Activated CD4-positive, CD25-positive, alpha-beta regulatory T cell treated with anti-CD3 and anti-CD28 coated beads, Interleukin-2, amount 50 U/mL, for 72 hours (primary cell): ENCODE measurements at regions not wholly inside any gene's neighbourhood (a gene's known extent, or its start where the extent isn't known, plus 50 kb on each side); places are given as distances from the start of the nearest gene placed in this dataset.
"Not testable (repeated sequence)": the region's sequence is repeated elsewhere in the genome, so short reads cannot be mapped to it uniquely, and the experiment has no call there.

Experiments
- DNase-seq: peaks from one replicate; pipeline ENCODE4 v3.0.0; 2021

GRCh38 chr15:69603369-69604071 is 150.9 kb downstream of the RPLP1 start:
- no peak for DNase-seq

- DNase-seq = no peak
Observed at GRCh38 chr15:69604072-69604411, 151.4 kb downstream of the RPLP1 start.

DNA sequence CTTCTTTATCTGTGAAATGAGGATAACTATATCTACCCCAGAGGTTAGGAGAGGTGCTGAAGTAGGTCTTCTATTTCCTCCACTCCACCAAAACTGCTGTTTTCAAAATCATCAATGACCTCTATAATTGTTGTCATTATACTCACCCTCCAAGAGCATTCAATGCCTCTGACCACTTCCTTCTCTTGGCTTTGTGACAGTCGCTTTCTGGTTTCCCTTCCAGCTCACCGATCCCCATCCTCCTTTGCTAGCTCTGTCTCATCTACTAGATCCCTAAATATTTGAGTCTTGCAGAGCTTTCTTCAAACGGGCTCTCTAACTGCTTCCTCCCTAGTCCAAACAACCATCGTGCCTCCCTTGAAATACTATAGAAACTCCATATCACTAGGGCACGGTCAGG is 153.5 kb downstream of the RPLP1 start:
- no peak for DNase-seq

- no peak for DNase-seq
Observed at GRCh38 chr15:69606921-69607500, 154.4 kb downstream of the RPLP1 start.

GRCh38 chr15:69608661-69609060 is 156.0 kb downstream of the RPLP1 start:
- no peak for DNase-seq

DNA sequence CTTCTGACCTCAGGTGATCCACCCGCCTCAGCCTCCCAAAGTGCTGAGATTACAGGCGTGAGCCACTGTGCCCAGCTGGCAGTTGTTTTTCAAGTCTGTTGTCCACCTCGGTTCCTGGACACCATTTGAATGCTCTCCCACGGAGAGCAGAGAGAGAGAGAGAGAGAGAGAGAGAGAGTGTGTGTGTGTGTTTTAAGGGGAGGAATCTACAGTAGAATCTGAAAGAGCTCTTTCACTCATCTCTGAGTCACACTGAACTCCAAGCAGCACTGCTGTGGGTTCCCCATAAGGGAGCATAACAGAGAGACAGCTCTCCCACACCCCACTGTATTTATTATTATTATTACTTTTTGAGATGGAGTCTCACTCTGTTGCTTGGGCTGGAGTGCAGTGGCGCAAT is 156.6 kb downstream of the RPLP1 start:
- no peak for DNase-seq

DNA sequence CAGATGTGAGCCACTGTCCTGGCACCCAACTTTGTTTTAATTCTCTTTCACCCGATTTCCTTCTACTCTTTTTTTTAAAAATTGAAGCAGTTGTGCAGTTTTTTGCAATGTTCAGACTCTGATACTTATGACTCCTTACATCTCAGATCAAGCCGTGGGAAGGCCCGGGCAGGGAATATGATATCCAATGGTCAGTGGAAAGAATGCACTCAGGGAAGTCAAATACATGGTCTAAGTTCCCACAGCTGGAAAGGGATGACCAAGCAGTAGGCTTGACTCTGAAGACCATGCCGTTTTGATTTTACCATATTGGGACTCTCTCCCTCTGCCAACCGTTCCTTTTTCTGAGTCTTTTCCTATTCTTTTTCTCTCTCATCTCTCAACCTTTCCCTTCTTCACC is 157.2 kb downstream of the RPLP1 start:
- DNase-seq = no peak

GRCh38 chr15:69610277-69610676 is 157.7 kb downstream of the RPLP1 start:
- DNase-seq = no peak

- DNase-seq = no peak
Observed at GRCh38 chr15:69610858-69611257, 158.2 kb downstream of the RPLP1 start.

DNA sequence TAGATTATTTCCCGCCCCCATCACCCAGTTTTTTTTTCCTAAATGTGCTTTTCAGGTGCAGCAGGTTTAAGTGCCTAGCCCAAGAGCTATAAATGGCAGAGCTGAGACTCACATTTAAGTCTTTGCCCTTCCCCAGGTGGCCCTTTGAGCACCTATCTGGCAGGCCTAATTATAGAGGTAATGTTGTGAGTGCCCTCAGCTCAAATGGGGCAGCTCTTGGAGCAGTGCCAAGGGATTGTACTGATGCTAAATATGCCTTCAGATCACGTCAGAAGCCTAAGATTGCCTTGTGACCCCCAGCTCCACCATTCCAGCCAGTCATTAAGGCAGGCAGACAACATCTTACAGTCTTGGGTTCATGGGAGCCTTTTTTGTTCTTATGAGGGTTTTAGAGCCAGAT is 159.5 kb downstream of the RPLP1 start:
- DNase-seq = no peak

- DNase-seq = no peak
Observed at GRCh38 chr15:69613182-69613581, 160.6 kb downstream of the RPLP1 start.

DNA sequence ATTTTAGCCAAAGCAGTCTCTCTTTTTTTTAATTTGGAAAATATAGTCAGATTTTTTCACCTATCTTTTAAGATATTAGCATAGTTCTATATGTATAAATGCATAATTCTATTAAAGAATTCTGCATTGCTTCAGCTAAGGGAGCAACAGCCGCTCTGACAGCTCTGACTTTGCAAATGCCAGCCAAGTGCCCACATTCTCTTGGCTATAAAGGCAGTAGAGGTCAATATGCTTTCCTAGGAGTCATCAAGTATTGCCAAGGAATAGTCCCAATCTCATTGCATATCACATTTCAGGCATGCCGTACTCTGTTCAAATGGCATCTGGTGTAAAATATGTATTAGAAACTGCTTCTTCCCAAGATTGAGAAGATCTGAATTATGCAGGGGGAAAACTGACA is 161.4 kb downstream of the RPLP1 start:
- no peak for DNase-seq

GRCh38 chr15:69615736-69616135 is 163.1 kb downstream of the RPLP1 start:
- no peak for DNase-seq

DNA sequence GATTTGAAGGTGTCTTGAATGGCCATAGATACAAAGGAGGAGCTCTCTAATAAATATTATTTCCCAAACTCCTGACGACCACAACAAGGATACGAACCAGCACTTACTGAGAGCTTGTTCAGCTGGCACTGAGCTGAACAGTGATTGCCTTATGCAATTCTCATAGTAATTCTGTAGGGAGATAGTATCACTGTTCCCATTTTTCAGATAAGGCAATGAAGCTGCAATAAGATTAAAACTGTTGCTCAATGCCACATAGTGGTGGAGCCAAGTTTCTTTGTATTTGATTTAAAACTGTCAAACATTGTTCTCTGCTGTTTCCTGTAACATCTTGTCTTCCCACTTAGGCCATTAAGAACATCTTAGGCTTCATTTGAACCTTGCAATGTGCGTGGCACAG is 163.9 kb downstream of the RPLP1 start:
- DNase-seq = no peak

GRCh38 chr15:69617144-69617543 is 164.5 kb downstream of the RPLP1 start:
- DNase-seq = not testable (repeated sequence)

DNA sequence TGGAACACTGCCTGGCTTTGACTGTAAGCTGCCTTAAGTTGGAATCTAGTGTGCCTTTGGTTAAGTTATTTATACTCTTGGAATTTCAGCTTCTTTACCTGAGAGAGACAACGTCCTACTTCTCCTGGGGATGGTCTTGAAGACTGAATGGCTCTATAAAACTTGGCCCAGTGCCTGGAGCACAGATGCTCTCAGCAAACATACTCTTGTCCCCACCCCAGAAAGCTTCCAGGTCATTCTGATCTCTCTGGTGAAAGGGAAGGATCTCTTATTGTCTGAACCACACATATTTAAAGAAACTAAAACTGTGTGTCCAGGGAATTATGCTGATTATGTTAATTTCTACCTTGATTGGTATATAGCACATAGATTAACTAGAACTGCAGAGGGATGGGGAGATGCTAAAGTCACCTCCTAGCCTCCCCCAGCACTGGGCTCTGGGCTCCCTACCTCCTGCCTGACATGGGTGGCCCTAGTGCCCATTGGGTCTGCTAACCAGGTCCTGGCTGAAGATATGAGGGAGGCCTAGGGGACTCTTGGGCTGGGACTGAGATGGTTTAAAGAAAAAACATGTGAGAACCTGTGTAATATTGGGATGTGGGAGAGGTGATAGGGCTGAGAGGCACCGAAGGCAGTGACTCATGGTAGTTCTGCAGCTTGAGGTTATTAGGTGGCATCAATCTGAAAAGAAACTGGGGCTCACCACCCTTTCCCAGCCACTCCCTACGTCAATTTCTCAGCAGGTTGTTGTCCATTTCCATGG is 171.0 kb downstream of the RPLP1 start:
- no peak for DNase-seq

GRCh38 chr15:69624155-69624520 is 171.5 kb downstream of the RPLP1 start:
- no peak for DNase-seq

GRCh38 chr15:69624816-69625215 is 172.2 kb downstream of the RPLP1 start:
- no peak for DNase-seq

- no peak for DNase-seq
Observed at GRCh38 chr15:69625328-69625727, 172.7 kb downstream of the RPLP1 start.

DNA sequence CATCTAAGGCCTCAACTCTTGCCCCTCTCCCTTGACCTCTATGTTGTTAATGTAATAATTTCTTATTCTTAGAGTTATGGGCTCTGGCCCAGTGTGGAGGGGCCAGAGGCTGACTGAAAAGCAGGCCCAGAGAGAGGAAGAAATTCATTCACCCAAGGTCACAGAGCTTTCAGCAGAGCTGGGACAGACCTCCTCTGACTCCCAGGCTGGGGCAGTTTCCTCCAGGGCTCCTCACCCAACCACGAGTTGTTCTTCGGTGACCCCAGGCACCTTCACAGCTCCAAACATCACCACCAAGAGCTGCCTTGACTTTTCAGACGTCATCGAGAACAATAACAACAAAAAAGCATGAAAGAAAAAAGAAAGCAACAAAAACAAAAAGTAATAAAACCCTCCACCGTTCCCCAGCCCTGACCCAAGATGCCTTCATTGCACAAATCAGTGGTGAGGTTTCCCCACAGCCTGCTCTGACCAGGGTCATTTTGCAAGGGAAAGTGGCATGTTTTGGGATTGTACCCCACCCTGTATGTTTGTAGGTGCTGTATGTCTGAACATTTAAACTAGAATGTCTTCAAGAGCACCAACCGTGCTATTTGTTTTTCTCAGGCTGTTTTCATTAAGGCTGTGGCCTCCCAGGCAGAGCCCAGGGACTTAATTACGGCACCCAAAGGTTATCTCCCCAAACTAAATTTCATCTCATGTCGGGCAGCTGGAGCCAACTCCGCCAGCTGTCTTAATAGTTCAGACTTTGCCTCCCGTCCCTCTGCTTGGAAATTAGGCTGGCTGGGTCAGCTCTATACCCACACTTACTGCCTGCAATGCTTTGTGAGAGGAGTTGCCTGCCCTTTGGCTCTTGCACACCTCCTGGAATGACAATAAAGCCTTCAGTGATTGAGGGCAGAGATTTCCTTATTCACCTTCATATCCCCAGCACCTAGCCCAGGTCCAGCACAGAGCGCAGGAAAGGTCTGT is 173.8 kb downstream of the RPLP1 start:
- DNase-seq = no peak

DNA sequence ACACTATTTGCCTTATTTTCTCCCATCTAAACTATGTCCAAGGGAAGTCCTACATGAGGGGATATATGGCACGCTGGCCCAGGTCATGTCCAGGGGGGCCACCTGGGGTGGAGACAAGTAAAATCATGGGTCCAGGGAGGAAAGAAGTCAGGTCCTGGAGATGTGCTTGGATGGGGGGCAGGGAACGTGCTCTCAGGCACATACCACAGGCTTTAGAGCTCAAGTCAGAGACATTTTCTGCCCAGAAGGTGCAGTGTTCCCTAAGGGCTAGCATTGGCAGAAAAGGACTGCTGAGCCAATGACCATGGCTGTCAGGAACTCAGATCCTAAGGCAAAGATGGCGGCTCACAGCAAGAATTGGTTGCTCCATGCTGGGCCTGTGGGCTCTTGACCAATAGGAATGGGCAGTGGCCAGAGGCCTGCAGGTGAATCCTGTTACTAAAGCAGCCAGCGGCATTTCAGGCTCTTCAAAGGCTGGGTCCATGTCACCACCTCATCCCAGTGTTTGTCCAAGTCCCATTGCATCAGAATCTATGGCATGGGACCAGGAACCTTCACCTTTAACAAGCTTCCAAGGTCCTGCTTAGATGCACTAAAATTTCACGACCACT is 175.0 kb downstream of the RPLP1 start:
- no peak for DNase-seq

DNA sequence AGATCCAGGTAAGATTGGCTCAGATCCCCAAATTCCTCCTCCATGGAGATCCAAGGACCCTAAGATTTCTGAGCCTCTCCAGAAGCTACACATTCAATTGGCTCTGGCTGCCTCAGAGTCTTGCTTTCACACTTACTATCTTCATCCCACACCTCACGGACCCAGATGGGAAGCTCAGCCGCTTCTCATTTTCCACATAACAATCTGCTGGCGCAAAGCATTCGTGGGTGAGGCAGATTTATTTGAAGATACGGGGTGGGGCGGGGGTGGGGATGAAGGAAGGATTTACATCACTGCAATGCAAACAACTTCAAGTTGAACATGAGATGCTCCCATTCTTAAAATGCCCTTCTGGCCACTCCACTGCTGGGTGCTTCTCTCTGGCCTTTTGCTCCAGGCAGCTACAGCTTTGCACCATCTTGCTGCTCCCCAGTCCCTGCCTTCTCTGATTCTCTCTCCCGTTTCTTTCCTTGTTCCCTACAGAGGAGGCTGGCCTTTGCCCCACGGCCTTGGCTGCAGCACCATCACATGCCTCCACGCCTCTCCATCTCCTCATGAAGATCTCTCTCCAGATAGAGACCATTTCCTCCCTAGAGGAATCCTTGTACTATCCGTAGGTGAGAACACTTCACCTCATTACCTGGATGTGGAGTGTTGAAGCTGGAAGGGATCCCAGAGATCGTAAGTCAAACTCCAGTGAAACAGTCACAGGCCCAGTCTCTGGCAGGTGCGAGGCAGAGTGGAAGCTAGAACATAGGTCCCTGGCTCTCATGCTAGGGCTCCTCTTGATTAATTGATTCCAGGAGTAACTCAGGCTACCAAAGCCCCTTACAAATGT is 175.9 kb downstream of the RPLP1 start:
- no peak for DNase-seq
